HCT116 (cell line): ENCODE measurements at regions not wholly inside any gene's neighbourhood (a gene's known extent, or its start where the extent isn't known, plus 50 kb on each side); places are given as distances from the start of the nearest gene placed in this dataset.

Experiments used
- ATAC-seq: fragments of 200-7000 bp; cut with Tn5 transposase; 2 replicates; pipeline ENCODE4 v1.9.1; 2020; ENCODE audit warnings: mild to moderate bottlenecking, moderate library complexity
- BruUV-seq: library from RNA; stranded (reverse); fragments of 400-500 nt; replicated peaks from 2 replicates; lab custom pipeline; 2021; lab: Mats Ljungman, UMichigan
- CTCF ChIA-PET: fragments of 300-600 bp; sonication (Branson Sonifier 250); formaldehyde crosslinking; loops from one replicate; lab custom pipeline; 2021; ENCODE audit warnings: antibody characterized with exemption; lab: Charles Lee
- POLR2A ChIA-PET: fragments of 300-600, 350-600 bp; sonication (Branson Sonifier 250); formaldehyde crosslinking; loops from one replicate; lab custom pipeline; 2021; ENCODE audit warnings: antibody characterized with exemption; lab: Charles Lee
- RAD21 ChIA-PET, 2 experiments: fragments of 300-600 bp; sonication (Branson Sonifier 250); formaldehyde crosslinking; loops; one replicate each; lab custom pipeline; 2023; ENCODE audit warnings: low total read pairs in 2 of 2; ENCODE audit not compliant: uncharacterized antibody in 2 of 2, unreplicated experiment in 2 of 2, low non-redundant PET in 1 of 2; lab: Charles Lee
- DNase-seq: peaks from one replicate; pipeline ENCODE4 v3.0.0-alpha.2; 2010; ENCODE audit warnings: low read depth, low spot score
- H2AFZ ChIP-seq: fragments of 200-600 bp; shearing (Covaris generic), sonication (generic); 2 replicates; pipeline ENCODE4 v1.6.1; 2017; ENCODE audit warnings: low read depth, mixed run types, mixed read lengths, antibody characterized with exemption, low read length; ENCODE audit not compliant: poor library complexity, severe bottlenecking
- H3K27ac ChIP-seq: 2 replicates; pipeline ENCODE4 v1.5.1; 2012; ENCODE audit warnings: low read depth, low read length
- H3K27me3 ChIP-seq: fragments of 200-600 bp; sonication (generic); 2 replicates; pipeline ENCODE4 v1.6.1; 2016; ENCODE audit warnings: mixed run types, low read length, mixed read lengths; ENCODE audit not compliant: insufficient read depth
- H3K36me3 ChIP-seq, 2 experiments: fragments of 200-500 bp in 1 of 2; fragments of 200-600 bp in 1 of 2; sonication (Bioruptor generic) in 1 of 2; sonication (generic) in 1 of 2; 2 replicates each; pipeline versions ENCODE4 v1.5.1 to v1.6.1; 2014 to 2016; ENCODE audit warnings: low read length in 2 of 2, inconsistent platforms in 1 of 2, mixed read lengths in 1 of 2, mixed run types in 1 of 2; ENCODE audit not compliant: insufficient read depth in 2 of 2, control insufficient read depth in 1 of 2
- H3K4me1 ChIP-seq, 2 experiments: fragments of 200-600 bp in 1 of 2; sonication (generic) in 1 of 2; 2 replicates each; pipeline versions ENCODE4 v1.5.1 to v1.6.1; 2012 to 2017; ENCODE audit warnings: low read length in 2 of 2, inconsistent platforms in 1 of 2, mild to moderate bottlenecking in 1 of 2, mixed read lengths in 1 of 2, mixed run types in 1 of 2, moderate library complexity in 1 of 2; ENCODE audit not compliant: insufficient read depth in 2 of 2, control insufficient read depth in 1 of 2
- H3K4me2 ChIP-seq: fragments of 200-600 bp; sonication (generic); 2 replicates; pipeline ENCODE4 v1.6.1; 2017; ENCODE audit warnings: mixed run types, low read length, mixed read lengths
- H3K4me3 ChIP-seq, 2 experiments: fragments of 200-600 bp in 1 of 2; sonication (generic) in 1 of 2; replicated peaks in 1 of 2; 2 replicates each; pipeline ENCODE4 v1.5.1; 2011 to 2016; ENCODE audit warnings: low read length in 2 of 2, control low read depth in 1 of 2, low read depth in 1 of 2, mild to moderate bottlenecking in 1 of 2, mixed read lengths in 1 of 2, mixed run types in 1 of 2
- H3K79me2 ChIP-seq: fragments of 200-600 bp; sonication (generic); 2 replicates; pipeline ENCODE4 v1.6.1; 2017; ENCODE audit warnings: mild to moderate bottlenecking, mixed run types, low read length, moderate library complexity, mixed read lengths; ENCODE audit not compliant: insufficient read depth
- H3K9ac ChIP-seq: fragments of 200-600 bp; sonication (generic); 2 replicates; pipeline ENCODE4 v1.6.1; 2016; ENCODE audit warnings: low read length, mixed read lengths
- H3K9me2 ChIP-seq: fragments of 200-600 bp; sonication (generic), shearing (Covaris generic); 2 replicates; pipeline ENCODE4 v1.6.1; 2017; ENCODE audit warnings: mixed run types, mild to moderate bottlenecking, moderate library complexity; ENCODE audit not compliant: insufficient read depth
- H3K9me3 ChIP-seq, 2 experiments: fragments of 200-500 bp in 1 of 2; fragments of 200-600 bp in 1 of 2; sonication (Bioruptor generic) in 1 of 2; sonication (generic) in 1 of 2; 2 replicates each; pipeline ENCODE4 v1.6.1; 2014 to 2017; ENCODE audit warnings: low read length in 2 of 2, mixed read lengths in 2 of 2, inconsistent platforms in 1 of 2, low read depth in 1 of 2, mild to moderate bottlenecking in 1 of 2, mixed run types in 1 of 2, moderate library complexity in 1 of 2; ENCODE audit not compliant: control insufficient read depth in 1 of 2, insufficient read depth in 1 of 2
- H4K20me1 ChIP-seq: fragments of 200-600 bp; sonication (generic), shearing (Covaris generic); 2 replicates; pipeline ENCODE4 v1.6.1; 2017; ENCODE audit warnings: mixed run types, mild to moderate bottlenecking, moderate library complexity; ENCODE audit not compliant: insufficient read depth
- ELF1 ChIP-seq: IDR thresholded peaks from 2 replicates; pipeline ENCODE4 v1.6.1; 2012; ENCODE audit warnings: low read depth, borderline replicate concordance
- JUND ChIP-seq: IDR thresholded peaks from 2 replicates; pipeline ENCODE4 v1.6.1; 2012
- SP1 ChIP-seq: IDR thresholded peaks from 2 replicates; pipeline ENCODE4 v1.6.1; 2012; ENCODE audit warnings: low read depth
- YY1 ChIP-seq: IDR thresholded peaks from 2 replicates; pipeline ENCODE4 v1.6.1; 2011; ENCODE audit warnings: low read length, low read depth, moderate library complexity, mild to moderate bottlenecking; ENCODE audit not compliant: insufficient replicate concordance; ENCODE audit errors: extremely low read depth
- intact Hi-C: fragments of 100-400 bp; cut with micrococcal nuclease; formaldehyde crosslinking; loops from 2 replicates; pipeline ENCODE4 v1.10.0; 2022
- TF ChIP-seq, protein P1 (sequence below), 3 experiments: fragments of 200-600 bp in 1 of 3; sonication (generic) in 1 of 3; IDR thresholded peaks in 2 of 3; conservative IDR thresholded peaks in 1 of 3; 2 replicates each; pipeline ENCODE4 v1.5.1; 2012 to 2017; ENCODE audit warnings: low read depth in 2 of 3, low read length in 2 of 3, antibody characterized with exemption in 1 of 3, borderline replicate concordance in 1 of 3, control low read depth in 1 of 3, mild to moderate bottlenecking in 1 of 3, mixed read lengths in 1 of 3, mixed run types in 1 of 3, moderate library complexity in 1 of 3; ENCODE audit not compliant: insufficient read depth in 1 of 3

DNA sequence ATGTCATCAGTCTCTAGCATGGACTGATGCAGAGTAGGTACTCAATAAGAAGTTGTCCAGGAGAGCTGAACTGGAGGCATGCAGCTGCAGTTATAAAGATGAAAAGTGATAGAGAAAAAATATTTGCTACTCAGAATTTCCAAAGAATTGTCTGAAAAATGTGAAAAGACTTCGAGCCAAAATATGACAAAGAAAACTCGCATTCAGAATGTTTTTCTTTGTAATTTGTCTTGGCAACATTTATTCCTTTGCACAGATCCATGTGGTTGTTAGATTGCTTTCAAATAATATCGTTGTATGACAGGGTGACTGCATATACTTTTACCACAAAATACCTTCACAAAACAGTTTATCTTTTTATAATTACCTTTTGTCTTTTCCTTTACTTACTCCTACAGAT is 128.0 kb upstream of the SLC4A4 start:
- ChIA-PET RAD21 (no interaction called here), POLR2A (no interaction called here), CTCF (no interaction called here)
- Histone ChIP-seq H2AFZ (no peak overlapping the region), H3K9me3 (no peaks in the 10 kb centered on the region), H3K9me2 (no peaks in the 10 kb centered on the region), H3K27ac (no peak overlapping the region), H3K4me1 (no peaks in the 10 kb centered on the region), H3K4me2 (no peak overlapping the region), H3K36me3 (no peaks in the 10 kb centered on the region), H3K79me2 (no peaks in the 10 kb centered on the region)
- intact Hi-C loops, result no loop called here
- BruUV-seq, result no TSS peak
- DNase-seq, result no peak
- TF ChIP-seq, protein P1, sequence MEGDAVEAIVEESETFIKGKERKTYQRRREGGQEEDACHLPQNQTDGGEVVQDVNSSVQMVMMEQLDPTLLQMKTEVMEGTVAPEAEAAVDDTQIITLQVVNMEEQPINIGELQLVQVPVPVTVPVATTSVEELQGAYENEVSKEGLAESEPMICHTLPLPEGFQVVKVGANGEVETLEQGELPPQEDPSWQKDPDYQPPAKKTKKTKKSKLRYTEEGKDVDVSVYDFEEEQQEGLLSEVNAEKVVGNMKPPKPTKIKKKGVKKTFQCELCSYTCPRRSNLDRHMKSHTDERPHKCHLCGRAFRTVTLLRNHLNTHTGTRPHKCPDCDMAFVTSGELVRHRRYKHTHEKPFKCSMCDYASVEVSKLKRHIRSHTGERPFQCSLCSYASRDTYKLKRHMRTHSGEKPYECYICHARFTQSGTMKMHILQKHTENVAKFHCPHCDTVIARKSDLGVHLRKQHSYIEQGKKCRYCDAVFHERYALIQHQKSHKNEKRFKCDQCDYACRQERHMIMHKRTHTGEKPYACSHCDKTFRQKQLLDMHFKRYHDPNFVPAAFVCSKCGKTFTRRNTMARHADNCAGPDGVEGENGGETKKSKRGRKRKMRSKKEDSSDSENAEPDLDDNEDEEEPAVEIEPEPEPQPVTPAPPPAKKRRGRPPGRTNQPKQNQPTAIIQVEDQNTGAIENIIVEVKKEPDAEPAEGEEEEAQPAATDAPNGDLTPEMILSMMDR (IDR thresholded peaks at IDR 0.05 in 2 of 3, conservative IDR thresholded peaks at IDR 0.05 in 1 of 3; ENCODE audit: borderline replicate concordance in 1 of 3, insufficient read depth in 1 of 3, low read depth in 2 of 3, low read length in 2 of 3), result no peak
- TF ChIP-seq, all 23 proteins: peak for 0
- Histone ChIP-seq H3K4me3 (no peak overlapping the region), H3K27me3 (0 out of 2 replicates have a peak, but pooled peaks cover 4% of the 10 kb centered on the region), H4K20me1 (no peaks in the 10 kb centered on the region), H3K9ac (no peak overlapping the region)
- no peak for ATAC-seq

DNA sequence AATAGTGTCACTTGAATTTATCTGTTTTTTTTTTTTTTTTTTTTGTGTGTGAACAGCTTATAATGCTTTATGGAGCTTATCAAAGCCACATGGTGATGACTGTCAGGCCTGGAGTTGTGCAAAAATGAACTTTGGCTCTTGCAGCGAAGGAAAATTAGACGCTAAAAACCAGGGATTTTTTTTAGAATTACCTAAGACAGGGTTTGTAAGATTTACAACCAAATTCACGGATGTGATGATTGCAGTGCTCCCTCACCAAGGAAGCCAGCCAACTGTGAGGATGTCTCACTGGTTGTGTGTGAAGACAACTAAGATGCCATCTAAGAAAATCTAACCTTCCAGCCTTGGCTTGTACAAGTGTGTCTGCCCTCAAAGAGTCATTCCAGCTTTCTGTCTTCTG is 127.1 kb upstream of the SLC4A4 start:
- TF ChIP-seq JUND (no peak), SP1 (no peak), YY1 (no peak), ELF1 (no peak)
- TF ChIP-seq, all 23 proteins: peak for 0
- no peak overlapping the region for H3K9ac ChIP-seq
- no peaks in the 10 kb centered on the region for H4K20me1 ChIP-seq
- no peaks in the 10 kb centered on the region for H3K9me3 ChIP-seq
- ATAC-seq (no peak), DNase-seq (no peak)
- BruUV-seq, result no TSS peak
- POLR2A ChIA-PET, result no interaction called here
- CTCF ChIA-PET, result no interaction called here
- H3K4me2 ChIP-seq, result no peak overlapping the region
- H3K27ac ChIP-seq, result no peak overlapping the region
- no peak overlapping the region for H2AFZ ChIP-seq
- H3K9me2 ChIP-seq, result no peaks in the 10 kb centered on the region
- 0 out of 2 replicates have a peak, but pooled peaks cover 4% of the 10 kb centered on the region for H3K27me3 ChIP-seq
- no peaks in the 10 kb centered on the region for H3K36me3 ChIP-seq
- intact Hi-C loops, result no loop called here
- RAD21 ChIA-PET, result no interaction called here
- no peak overlapping the region for H3K4me3 ChIP-seq
- H3K79me2 ChIP-seq, result no peaks in the 10 kb centered on the region
- no peaks in the 10 kb centered on the region for H3K4me1 ChIP-seq
